GM23338 (cell line): ENCODE measurements at regions not wholly inside any gene's neighbourhood (a gene's known extent, or its start where the extent isn't known, plus 50 kb on each side); places are given as distances from the start of the nearest gene placed in this dataset.

Experiments used
- CTCF ChIP-seq, 2 experiments: fragments of 200-600 bp in 1 of 2; sonication (generic) in 1 of 2; conservative IDR thresholded peaks; 2 replicates each; pipeline versions ENCODE4 v1.5.1 to v1.6.1; 2016 to 2017; ENCODE audit warnings: antibody characterized with exemption in 2 of 2, low read depth in 2 of 2, mild to moderate bottlenecking in 2 of 2, moderate library complexity in 1 of 2
- ETS1 ChIP-seq: IDR thresholded peaks from 2 replicates; pipeline ENCODE4 v1.6.1; 2016; ENCODE audit warnings: antibody characterized with exemption
- EZH2 ChIP-seq: fragments of 200-600 bp; sonication (generic); IDR thresholded peaks from one replicate; pipeline ENCODE4 v1.8.0; 2017; ENCODE audit warnings: antibody characterized with exemption, mild to moderate bottlenecking, low read depth; ENCODE audit not compliant: unreplicated experiment
- EZH2phosphoT487 ChIP-seq: fragments of 200-600 bp; sonication (generic); IDR thresholded peaks from one replicate; pipeline ENCODE4 v1.8.1; 2018; ENCODE audit warnings: antibody characterized with exemption; ENCODE audit not compliant: unreplicated experiment
- NANOG ChIP-seq: IDR thresholded peaks from 2 replicates; pipeline ENCODE4 v1.6.1; 2016; ENCODE audit warnings: antibody characterized with exemption, borderline replicate concordance
- POLR2AphosphoS5 ChIP-seq: IDR thresholded peaks from 2 replicates; pipeline ENCODE4 v1.6.1; 2016; ENCODE audit warnings: antibody characterized with exemption, low read depth
- REST ChIP-seq: IDR thresholded peaks from one replicate; pipeline ENCODE4 v1.6.1; 2018; ENCODE audit warnings: antibody characterized with exemption; ENCODE audit not compliant: unreplicated experiment

- TF ChIP-seq CTCF (conservative IDR thresholded peaks at IDR 0.05; ENCODE audit: low read depth in 2 of 2) (no peak), POLR2AphosphoS5 (no peak), EZH2 (no peak), ETS1 (no peak), NANOG (no peak), EZH2phosphoT487 (no peak), REST (no peak)
Observed at GRCh38 chr1:175870217-175870616, 126.8 kb upstream of the TNR start.
